Peyer's patch (tissue), 4 donors: ENCODE measurements at regions not wholly inside any gene's neighbourhood (a gene's known extent, or its start where the extent isn't known, plus 50 kb on each side); places are given as distances from the start of the nearest gene placed in this dataset.
"Not testable (repeated sequence)": the region's sequence is repeated elsewhere in the genome, so short reads cannot be mapped to it uniquely, and the experiment has no call there.

ENCODE experiments used
- DNase-seq, 3 donors: peaks; one replicate each; pipeline ENCODE4 v3.0.0-alpha.2; 2017 to 2019
- H3K27ac ChIP-seq, 4 donors: fragments of 200-600 bp; sonication (generic); one replicate each; pipeline ENCODE4 v1.5.1; 2016 to 2019
- H3K27me3 ChIP-seq, 2 donors: fragments of 200-600 bp; sonication (generic); one replicate each; pipeline ENCODE4 v1.5.1; 2019
- H3K36me3 ChIP-seq, 3 donors: fragments of 200-600 bp; sonication (generic); one replicate each; pipeline ENCODE4 v1.5.1; 2016 to 2019
- H3K4me1 ChIP-seq, 4 donors: fragments of 200-600 bp; sonication (generic); one replicate each; pipeline ENCODE4 v1.5.1; 2016 to 2019
- H3K4me3 ChIP-seq, 4 donors: fragments of 200-600 bp; sonication (generic); 1 replicate in 3 of 4; 2 replicates in 1 of 4; pipeline ENCODE4 v1.5.1; 2016 to 2019; ENCODE audit warnings: mild to moderate bottlenecking in 1 of 4
- H3K9me3 ChIP-seq, 4 donors: fragments of 200-600 bp; sonication (generic); one replicate each; pipeline ENCODE4 v1.5.1; 2016 to 2019; ENCODE audit warnings: mild to moderate bottlenecking in 1 of 4
- POLR2A ChIP-seq, 2 donors: fragments of 450-650 bp; IDR thresholded peaks; one replicate each; pipeline ENCODE4 v1.5.1; 2017; ENCODE audit warnings: antibody characterized with exemption in 2 of 2, mild to moderate bottlenecking in 2 of 2, moderate library complexity in 2 of 2
- TF ChIP-seq, protein P1 (sequence below), 6 experiments: fragments of 450-650 bp in 4 of 6; fragments of 200-600 bp in 2 of 6; sonication (generic) in 1 of 6; IDR thresholded peaks; one replicate each; pipeline ENCODE4 v1.5.1; 2017 to 2019; ENCODE audit warnings: antibody characterized with exemption in 6 of 6, mild to moderate bottlenecking in 3 of 6, moderate library complexity in 1 of 6

DNA sequence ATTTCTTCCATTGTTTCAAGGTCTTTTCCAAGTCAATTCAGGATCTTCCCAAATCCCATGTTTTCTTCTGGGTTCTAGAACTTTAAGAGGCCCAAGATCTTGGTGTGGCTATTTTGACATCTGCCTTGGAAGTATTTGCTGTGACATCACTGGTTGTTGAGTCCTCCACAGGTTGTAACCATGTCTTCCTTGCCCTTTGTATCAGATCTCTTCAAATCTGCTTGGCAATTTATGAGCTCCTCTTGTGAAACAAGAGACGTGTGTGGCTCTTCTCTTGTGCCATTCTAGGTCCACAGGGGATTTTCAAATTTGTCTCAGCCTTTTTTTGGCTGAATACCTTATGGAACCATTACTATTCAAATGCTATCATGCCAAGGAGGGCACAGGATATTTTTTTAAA lies 60.3 kb upstream of the KCNK2 start:
- H3K4me3 ChIP-seq, result no peak overlapping the region
- TF ChIP-seq, protein P1, sequence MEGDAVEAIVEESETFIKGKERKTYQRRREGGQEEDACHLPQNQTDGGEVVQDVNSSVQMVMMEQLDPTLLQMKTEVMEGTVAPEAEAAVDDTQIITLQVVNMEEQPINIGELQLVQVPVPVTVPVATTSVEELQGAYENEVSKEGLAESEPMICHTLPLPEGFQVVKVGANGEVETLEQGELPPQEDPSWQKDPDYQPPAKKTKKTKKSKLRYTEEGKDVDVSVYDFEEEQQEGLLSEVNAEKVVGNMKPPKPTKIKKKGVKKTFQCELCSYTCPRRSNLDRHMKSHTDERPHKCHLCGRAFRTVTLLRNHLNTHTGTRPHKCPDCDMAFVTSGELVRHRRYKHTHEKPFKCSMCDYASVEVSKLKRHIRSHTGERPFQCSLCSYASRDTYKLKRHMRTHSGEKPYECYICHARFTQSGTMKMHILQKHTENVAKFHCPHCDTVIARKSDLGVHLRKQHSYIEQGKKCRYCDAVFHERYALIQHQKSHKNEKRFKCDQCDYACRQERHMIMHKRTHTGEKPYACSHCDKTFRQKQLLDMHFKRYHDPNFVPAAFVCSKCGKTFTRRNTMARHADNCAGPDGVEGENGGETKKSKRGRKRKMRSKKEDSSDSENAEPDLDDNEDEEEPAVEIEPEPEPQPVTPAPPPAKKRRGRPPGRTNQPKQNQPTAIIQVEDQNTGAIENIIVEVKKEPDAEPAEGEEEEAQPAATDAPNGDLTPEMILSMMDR (IDR thresholded peaks at IDR 0.05), result no peak
- TF ChIP-seq POLR2A (IDR thresholded peaks at IDR 0.05), result no peak
- no peaks in the 10 kb centered on the region for H3K27me3 ChIP-seq
- H3K9me3 ChIP-seq, result no peaks in the 10 kb centered on the region
- DNase-seq, result no peak
- H3K36me3 ChIP-seq, result no peaks in the 10 kb centered on the region
- H3K4me1 ChIP-seq, result no peaks in the 10 kb centered on the region
- no peak overlapping the region for H3K27ac ChIP-seq

DNA sequence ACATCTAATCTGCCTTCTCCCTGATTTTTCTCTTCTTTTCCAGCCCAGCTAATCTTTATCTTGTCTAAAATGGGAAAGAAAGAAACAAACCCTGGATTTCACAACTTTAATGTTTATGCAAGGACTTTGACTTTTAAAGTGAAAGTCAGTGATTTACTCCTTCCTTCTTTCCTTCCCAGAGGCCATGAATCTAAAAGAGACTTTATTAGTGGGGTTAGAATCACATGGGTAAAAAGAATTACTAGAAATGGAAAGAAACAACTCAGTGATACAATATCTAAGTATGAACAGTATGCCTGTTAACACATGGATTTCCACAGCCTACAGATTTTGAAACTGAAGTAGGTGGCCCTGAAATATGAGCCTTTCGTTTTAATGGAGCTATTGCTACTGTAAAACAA lies 59.8 kb upstream of the KCNK2 start:
- no peak overlapping the region for H3K4me3 ChIP-seq
- H3K27ac ChIP-seq, result peak overlapping the region in 1 of 4 donors; percentile 32
- H3K4me1 ChIP-seq, result no peaks in the 10 kb centered on the region
- TF ChIP-seq, protein P1 (IDR thresholded peaks at IDR 0.05), result no peak
- TF ChIP-seq POLR2A (IDR thresholded peaks at IDR 0.05), result no peak
- DNase-seq, result no peak
- H3K27me3 ChIP-seq, result no peaks in the 10 kb centered on the region
- no peaks in the 10 kb centered on the region for H3K9me3 ChIP-seq
- H3K36me3 ChIP-seq, result no peaks in the 10 kb centered on the region

DNA sequence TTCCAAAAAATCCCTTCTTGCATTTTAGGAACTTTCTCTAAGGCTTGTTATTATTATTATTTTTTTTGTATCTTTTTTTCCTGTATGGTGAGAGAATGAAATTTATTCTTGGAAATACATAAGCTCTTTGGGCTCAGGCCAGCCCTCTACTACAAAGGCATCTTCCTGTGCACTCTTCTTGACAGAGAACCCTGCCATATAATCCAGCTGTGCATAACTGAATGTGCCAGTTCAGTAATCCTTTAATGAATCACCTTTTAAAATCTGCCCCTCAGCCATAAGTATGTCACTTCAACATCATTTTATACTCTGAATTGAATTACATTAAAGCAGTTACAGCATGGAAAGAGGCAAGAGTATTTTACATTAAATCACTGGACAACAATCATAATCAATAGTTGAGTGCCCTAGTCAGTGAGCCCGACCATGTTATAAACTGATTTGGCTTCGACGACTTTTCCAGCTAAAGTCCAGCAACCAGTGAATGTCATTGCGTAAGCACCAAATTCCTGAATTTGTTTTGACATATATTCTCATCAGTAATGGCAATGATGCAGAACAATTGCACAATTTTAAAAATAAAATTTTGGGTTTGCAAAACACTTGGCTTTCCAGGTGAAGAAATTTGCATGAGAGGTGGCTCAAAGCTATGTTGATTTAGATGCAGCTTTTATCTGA lies 59.2 kb upstream of the KCNK2 start:
- no peak for TF ChIP-seq POLR2A (IDR thresholded peaks at IDR 0.05)
- TF ChIP-seq, protein P1 (IDR thresholded peaks at IDR 0.05), result no peak
- peak overlapping the region in 1 of 4 donors; percentile 32 for H3K27ac ChIP-seq
- H3K9me3 ChIP-seq, result no peaks in the 10 kb centered on the region
- H3K4me1 ChIP-seq, result no peaks in the 10 kb centered on the region
- H3K36me3 ChIP-seq, result no peaks in the 10 kb centered on the region
- no peaks in the 10 kb centered on the region for H3K27me3 ChIP-seq
- no peak overlapping the region for H3K4me3 ChIP-seq
- no peak for DNase-seq

DNA sequence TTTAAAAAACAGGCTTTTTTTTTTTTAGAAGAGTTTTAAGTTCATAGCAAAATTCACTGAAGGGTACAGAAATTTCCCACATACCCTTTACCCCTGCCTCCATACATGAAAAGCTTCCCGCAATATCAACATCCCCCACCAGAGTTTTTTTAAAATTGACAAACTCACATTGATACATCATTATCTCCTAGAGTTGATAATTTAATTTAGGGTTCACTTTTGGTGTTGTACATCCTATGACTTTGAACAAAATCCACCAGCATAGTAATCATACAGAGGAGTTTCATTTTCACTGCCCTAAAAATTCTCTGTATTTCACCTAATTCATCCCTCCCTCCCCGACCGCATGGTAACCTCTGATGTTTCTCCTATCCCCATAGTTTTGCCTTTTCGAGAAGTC lies 53.6 kb upstream of the KCNK2 start:
- Histone ChIP-seq H3K36me3 (no peaks in the 10 kb centered on the region), H3K27me3 (no peaks in the 10 kb centered on the region), H3K9me3 (no peaks in the 10 kb centered on the region), H3K4me1 (no peaks in the 10 kb centered on the region), H3K4me3 (no peak overlapping the region), H3K27ac (no peak overlapping the region)
- TF ChIP-seq POLR2A (IDR thresholded peaks at IDR 0.05), result no peak
- TF ChIP-seq, protein P1 (IDR thresholded peaks at IDR 0.05), result no peak
- DNase-seq, result no peak

DNA sequence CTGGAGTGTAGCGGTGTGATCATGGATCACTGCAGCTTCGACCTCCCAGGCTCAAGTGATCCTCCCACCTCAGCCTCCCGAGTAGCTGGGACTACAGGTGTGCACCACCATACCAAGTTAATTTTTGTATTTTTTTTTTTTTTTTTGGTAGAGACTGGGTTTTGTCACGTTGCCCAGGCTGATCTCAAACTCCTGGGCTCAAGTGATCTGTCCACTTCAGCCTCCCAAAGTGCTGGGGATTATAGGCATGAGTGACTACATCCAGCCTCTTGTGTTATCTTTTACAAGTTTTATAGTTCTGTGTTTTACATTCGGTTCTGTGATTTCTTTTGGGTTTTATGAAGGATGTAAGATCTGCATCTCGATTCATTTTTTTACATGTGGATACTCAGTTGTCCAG lies 52.0 kb upstream of the KCNK2 start:
- not testable (repeated sequence) for H3K36me3 ChIP-seq, H3K4me3 ChIP-seq, H3K4me1 ChIP-seq, H3K27me3 ChIP-seq, H3K27ac ChIP-seq, H3K9me3 ChIP-seq, DNase-seq

DNA sequence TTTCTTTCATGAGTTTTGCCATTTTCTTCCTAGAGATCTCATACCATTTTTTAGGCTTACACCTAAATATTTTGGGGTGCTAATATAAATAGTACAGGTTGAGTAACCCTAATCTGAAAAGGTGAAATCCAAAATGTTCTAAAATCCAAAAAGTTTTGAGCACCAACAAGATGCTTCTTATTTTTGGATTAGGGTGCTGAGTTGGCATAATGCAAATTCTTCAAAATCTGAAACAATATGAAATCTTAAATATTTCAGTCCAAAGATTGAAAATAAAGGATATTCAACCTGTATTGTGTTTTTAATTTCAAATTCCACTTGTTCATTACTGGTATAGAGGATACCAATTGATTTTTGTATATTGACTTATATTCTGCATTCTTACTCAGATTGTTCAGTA lies 51.1 kb upstream of the KCNK2 start:
- H3K4me1 ChIP-seq, result no peaks in the 10 kb centered on the region
- H3K36me3 ChIP-seq, result no peaks in the 10 kb centered on the region
- no peak overlapping the region for H3K27ac ChIP-seq
- H3K27me3 ChIP-seq, result no peaks in the 10 kb centered on the region
- TF ChIP-seq, protein P1 (IDR thresholded peaks at IDR 0.05), result no peak
- TF ChIP-seq POLR2A (IDR thresholded peaks at IDR 0.05), result no peak
- no peak overlapping the region for H3K4me3 ChIP-seq
- no peak for DNase-seq
- no peaks in the 10 kb centered on the region for H3K9me3 ChIP-seq
